HTR-8/SVneo (cell line): ENCODE measurements at regions not wholly inside any gene's neighbourhood (a gene's known extent, or its start where the extent isn't known, plus 50 kb on each side); places are given as distances from the start of the nearest gene placed in this dataset.
A peak's percentile ranks its signal among the peaks of the same experiment; 100 is the strongest.
"Not testable (repeated sequence)": the region's sequence is repeated elsewhere in the genome, so short reads cannot be mapped to it uniquely, and the experiment has no call there.

Experiments
- DNase-seq: peaks from one replicate; pipeline ENCODE4 v3.0.0; 2011; ENCODE audit warnings: low spot score, mixed read lengths; ENCODE audit not compliant: insufficient read length
- FAIRE-seq: peaks from 2 replicates; lab custom pipeline; 2011; peaks lifted over from hg19 to GRCh38; lab: Jason Lieb, UNC

GRCh38 chr2:53544871-53545558, 222.6 kb upstream of the CHAC2 start:
- no peak for DNase-seq
- FAIRE-seq = no peak

- no peak for FAIRE-seq
- DNase-seq = no peak
Measured at GRCh38 chr2:53543083-53543482, 224.5 kb upstream of the CHAC2 start.

GRCh38 chr2:53536583-53537361, 230.8 kb upstream of the CHAC2 start:
- peak; percentile 16 for FAIRE-seq
- no peak for DNase-seq

- FAIRE-seq (no peak), DNase-seq (no peak)
Measured at GRCh38 chr2:53535234-53535840, 232.3 kb upstream of the CHAC2 start.

DNA sequence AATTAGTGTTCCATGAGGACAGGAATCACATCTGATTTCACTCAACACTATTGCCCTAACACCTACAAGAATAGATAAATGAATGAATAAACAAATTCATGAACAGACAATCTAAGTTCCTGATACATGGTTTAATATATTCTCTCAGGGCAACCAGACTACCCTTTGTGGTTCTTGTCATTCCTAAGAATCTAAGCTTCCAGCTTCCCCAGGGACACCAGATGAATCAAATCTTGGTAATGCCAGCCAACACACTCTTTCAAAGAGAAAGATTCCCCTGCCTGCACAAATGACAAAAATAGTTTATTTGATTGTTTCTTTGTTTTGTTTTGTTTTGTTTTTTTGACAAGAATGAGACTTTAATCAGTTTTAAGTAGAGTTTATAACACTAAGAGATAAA, 237.5 kb upstream of the CHAC2 start:
- no peak for DNase-seq
- no peak for FAIRE-seq

DNA sequence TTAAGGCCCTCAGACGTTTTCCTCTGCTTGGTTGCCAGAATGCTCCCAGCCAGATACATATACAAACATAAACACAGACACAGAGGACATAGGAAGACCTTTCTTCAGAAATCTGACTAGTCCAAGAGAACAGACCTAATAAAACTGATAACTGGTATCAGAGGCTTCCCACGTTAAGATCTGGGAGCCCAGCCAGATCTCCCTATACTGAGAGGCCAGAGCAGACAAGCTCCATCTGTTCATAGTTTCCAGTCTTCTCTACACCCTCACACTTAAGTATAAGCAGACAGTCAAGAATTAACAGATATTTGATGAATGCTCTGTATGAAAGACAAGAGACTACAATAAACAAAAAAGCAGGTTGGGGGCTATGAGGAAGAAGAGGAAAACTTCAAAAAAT, 240.5 kb upstream of the CHAC2 start:
- no peak for FAIRE-seq

DNA sequence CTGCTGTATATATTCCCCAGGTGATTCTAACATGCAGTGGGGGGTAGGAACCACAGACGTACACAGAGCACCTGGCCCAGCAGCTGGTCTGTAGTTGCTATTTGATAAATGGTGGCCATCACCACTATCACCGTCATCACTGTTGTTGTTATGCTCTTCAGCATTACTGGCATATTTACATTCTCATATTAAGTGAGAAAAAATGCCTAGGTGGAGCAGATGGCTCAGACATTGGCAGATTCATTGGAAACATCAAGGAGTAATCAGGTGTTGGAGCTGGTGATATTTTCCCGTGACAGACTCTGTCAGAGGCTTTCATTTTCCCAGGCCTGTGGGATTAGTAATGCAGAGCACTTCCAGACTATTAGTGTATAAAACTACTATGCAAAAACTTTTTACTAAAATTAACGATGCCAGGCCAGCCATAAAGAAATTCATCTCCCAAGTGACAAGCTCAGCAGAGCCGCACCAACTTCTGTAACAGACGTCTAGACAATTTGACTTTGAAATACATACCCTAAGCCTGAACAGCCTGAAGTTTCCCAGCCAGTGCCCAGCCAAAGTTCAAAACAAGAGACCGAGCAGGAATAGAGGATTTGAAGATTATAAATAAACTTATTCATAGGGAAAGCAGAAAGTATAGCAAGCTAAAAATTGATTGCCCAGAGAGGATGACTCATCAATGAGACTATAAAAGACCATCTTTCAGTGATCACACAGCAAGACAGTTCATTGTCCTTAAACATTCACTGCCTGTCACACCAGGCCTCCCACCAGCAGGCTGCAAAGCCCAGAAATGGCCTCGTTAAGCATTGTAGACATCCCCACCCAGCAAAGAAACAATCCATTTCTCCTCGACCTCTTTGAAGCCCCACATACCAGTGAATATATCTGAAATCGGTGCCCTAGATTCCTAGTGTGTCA, 247.4 kb upstream of the CHAC2 start:
- no peak for FAIRE-seq
- no peak for DNase-seq

More for the DNA sequence above, 240.5 kb upstream of the CHAC2 start:
- DNase-seq = no peak

- FAIRE-seq = no peak
- no peak for DNase-seq
Measured at GRCh38 chr2:53517406-53517805, 250.2 kb upstream of the CHAC2 start.

DNA sequence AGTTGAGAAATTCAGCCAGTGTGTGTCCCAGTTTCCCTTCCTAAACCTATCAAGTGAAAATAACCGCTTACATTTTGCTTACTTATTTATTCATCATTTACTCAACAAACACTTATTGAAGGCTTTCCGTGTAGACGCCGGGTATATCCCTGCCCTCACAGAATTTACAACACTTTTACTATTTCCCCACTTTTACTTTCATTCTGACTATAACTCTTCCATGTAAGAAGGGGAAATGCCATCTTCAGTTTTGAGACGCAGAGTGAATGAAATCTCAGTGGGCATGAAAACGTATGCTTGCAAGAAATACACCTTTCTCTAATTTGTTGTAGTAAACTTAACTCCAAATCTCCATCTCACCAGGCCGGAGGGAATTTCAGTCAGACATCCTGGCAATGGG, 251.0 kb upstream of the CHAC2 start:
- FAIRE-seq = no peak
- DNase-seq = no peak

DNA sequence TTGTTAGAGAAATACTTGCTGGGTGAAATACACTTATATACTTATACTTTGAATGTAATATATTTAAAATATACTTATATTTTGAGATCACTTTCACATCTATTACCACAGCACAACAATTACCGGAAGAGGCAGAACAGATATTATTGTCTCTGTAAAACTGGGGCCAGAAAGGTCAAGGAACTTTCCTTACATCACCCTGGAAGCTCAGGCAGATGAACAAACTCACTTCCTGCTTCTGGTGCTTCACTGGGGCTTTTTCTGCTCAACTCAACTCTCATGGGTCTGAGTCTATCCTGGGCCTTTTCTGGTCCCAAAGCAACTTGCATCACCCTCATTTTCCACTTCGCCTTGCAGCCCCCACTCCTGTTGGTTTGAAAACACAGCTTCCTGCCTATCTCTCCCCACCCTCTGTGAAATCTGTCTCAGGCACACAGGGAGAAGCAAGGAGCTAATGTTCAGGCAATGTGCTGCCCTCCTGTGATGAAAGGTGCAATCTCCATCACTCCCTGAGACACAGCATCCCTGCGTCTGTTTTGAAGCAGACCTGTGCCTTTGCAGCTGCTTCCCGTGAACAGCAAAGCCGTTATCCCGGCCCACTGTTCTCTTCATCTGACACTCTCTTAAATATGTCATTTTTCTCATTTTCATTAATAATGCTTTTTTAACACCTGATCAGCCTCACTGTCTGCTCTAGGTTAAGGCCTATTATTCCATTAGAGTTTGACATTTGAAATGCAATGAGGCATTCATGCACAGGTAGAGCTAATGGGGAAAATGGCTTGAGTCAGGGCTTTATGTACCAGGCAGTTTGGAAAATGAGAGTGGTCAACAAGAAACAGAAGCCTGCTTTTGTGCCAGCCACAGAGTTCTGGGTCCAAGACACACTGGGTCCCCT, 251.9 kb upstream of the CHAC2 start:
- peak; percentile 72 for FAIRE-seq
- DNase-seq = peak; percentile 26

- DNase-seq (no peak), FAIRE-seq (no peak)
Measured at GRCh38 chr2:53513167-53513666, 254.4 kb upstream of the CHAC2 start.

DNA sequence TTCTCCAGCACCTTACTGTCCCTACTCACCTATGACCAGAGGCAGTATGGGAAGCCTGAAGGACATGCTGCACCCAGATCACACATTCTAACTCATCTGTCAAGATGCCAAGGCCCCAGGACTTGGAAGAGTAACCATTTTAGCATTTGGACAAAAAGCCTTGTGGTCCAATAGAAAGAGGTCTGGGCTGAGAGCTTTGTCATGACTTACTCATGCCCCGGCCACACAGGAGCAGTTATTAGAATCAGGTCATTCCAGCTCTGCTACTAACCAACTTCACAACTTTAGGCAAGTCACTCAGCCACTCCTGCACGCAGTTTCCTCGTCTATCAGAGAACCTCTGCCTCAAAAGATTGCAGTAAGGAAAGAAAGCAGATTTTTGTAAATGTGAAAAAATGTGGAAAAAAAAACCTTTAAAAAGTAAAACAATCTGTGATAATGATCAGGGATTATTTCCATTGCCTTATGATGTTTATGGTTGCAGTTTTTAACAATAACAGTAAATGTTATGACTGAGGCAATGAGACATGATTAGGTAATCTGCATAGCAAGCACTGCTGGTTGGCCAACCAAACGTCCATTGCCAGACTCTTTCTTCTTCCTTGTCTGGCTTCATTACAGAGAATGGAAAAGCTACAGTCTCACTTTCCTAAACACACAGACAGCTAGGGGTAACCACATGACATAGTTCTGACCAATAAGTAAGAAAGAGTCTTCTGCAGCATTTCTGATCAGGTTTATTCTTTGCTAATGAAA, 255.4 kb upstream of the CHAC2 start:
- FAIRE-seq (no peak), DNase-seq (no peak)

GRCh38 chr2:53511549-53511948, 256.1 kb upstream of the CHAC2 start:
- DNase-seq = no peak
- no peak for FAIRE-seq

DNA sequence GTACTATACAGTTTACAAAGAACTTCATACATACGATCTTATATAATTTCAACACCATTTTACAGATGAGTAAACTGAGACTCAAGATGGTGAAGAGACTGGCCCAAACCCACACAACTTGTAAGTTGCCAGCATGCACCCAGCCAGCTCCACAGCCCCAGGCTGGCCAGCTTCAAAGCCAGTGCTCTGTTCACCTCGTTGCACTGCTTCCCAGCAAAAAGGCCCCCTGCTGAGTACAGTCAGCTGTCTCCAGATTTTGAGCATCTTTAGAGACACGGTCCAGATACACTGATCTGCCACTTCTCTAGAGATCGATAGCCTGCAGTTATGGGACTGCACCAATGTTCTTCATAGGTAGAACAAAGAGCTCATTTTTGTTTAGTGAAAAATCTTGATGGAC, 257.2 kb upstream of the CHAC2 start:
- no peak for DNase-seq
- FAIRE-seq = no peak

GRCh38 chr2:53509831-53510388, 257.7 kb upstream of the CHAC2 start:
- no peak for FAIRE-seq
- no peak for DNase-seq

- DNase-seq = no peak
- no peak for FAIRE-seq
Measured at GRCh38 chr2:53508667-53509066, 258.9 kb upstream of the CHAC2 start.

DNA sequence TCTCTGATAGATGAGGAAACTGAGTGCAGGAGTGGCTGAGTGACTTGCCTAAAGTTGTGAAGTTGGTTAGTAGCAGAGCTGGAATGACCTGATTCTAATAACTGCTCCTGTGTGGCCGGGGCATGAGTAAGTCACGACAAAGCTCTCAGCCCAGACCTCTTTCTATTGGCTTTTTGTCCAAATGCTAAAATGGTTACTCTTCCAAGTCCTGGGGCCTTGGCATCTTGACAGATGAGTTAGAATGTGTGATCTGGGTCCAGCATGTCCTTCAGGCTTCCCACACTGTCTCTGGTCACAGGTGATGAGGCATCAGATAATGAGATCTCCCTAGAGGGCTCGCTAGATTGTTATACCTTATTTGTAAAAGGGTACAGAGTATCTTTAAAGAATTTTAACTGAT, 260.5 kb upstream of the CHAC2 start:
- FAIRE-seq, DNase-seq: not testable (repeated sequence)

DNA sequence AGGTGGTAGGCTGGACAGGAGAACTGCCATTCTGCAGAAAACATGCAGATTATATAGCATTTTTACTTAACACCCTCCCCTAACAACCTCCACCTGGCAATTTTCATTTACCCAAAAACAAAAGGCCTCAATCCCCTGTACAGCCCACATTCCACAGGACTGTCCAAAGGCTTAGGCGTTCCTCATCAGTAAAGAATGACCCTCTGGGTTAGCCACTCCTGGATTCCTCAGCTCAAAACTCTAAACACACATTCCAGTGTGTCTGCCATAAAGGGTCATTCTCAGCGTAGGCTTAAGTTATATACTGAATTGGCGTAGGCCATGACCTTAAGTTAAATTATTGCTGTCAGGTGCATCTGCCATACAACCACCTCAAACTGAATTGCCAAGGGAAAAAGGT, 261.8 kb upstream of the CHAC2 start:
- peak; percentile 64 for FAIRE-seq

More for the DNA sequence above, 261.8 kb upstream of the CHAC2 start:
- DNase-seq = no peak
